Naive B cell (primary cell): ENCODE measurements at regions not wholly inside any gene's neighbourhood (a gene's known extent, or its start where the extent isn't known, plus 50 kb on each side); places are given as distances from the start of the nearest gene placed in this dataset.
A peak's percentile ranks its signal among the peaks of the same experiment; 100 is the strongest.

Source experiments
- ATAC-seq, 2 donors: fragments of 150-1000 bp; cut with Tn5 transposase; 2 replicates each; pipeline ENCODE4 v1.10.0; 2021; ENCODE audit warnings: low read depth in 2 of 2, mild to moderate bottlenecking in 2 of 2, moderate library complexity in 2 of 2
- DNase-seq: peaks from one replicate; pipeline ENCODE4 v3.0.0; 2022
- H3K27ac Mint-ChIP-seq, 6 donors: one replicate each; pipeline ENCODE4 v1.8.0; 2020 to 2022; ENCODE audit warnings: mild to moderate bottlenecking in 6 of 6, mixed read lengths in 6 of 6, moderate library complexity in 5 of 6, inconsistent platforms in 2 of 6
- H3K27me3 Mint-ChIP-seq, 3 donors: one replicate each; pipeline ENCODE4 v1.8.0; 2021 to 2022; ENCODE audit warnings: mixed read lengths in 3 of 3, mild to moderate bottlenecking in 1 of 3
- H3K36me3 Mint-ChIP-seq, 2 donors: one replicate each; pipeline ENCODE4 v1.8.0; 2020 to 2022; ENCODE audit warnings: mixed read lengths in 2 of 2, inconsistent platforms in 1 of 2, mild to moderate bottlenecking in 1 of 2
- H3K4me1 Mint-ChIP-seq, 3 donors: one replicate each; pipeline ENCODE4 v1.8.0; 2020 to 2022; ENCODE audit warnings: mixed read lengths in 3 of 3, inconsistent platforms in 1 of 3, mild to moderate bottlenecking in 1 of 3, moderate library complexity in 1 of 3
- H3K4me3 Mint-ChIP-seq, 8 donors: one replicate each; pipeline ENCODE4 v1.8.0; 2020 to 2022; ENCODE audit warnings: mild to moderate bottlenecking in 8 of 8, mixed read lengths in 8 of 8, moderate library complexity in 8 of 8, inconsistent platforms in 2 of 8
- H3K9me3 Mint-ChIP-seq, 7 donors: one replicate each; pipeline ENCODE4 v1.8.0; 2020 to 2022; ENCODE audit warnings: mixed read lengths in 7 of 7, mild to moderate bottlenecking in 5 of 7, inconsistent platforms in 2 of 7, moderate library complexity in 1 of 7

GRCh38 chr16:60739737-60740683 is 1296.2 kb downstream of the CDH8 start:
- Mint-ChIP-seq H3K4me1 (no peaks in the 10 kb centered on the region), H3K4me3 (no peak overlapping the region), H3K27ac (peak overlapping the region in 1 of 6 donors; percentile 8), H3K36me3 (no peaks in the 10 kb centered on the region), H3K27me3 (no peaks in the 10 kb centered on the region), H3K9me3 (peaks cover 0 to 15% (median 6%) of the 10 kb centered on the region in 7 donors)
- ATAC-seq (no peak), DNase-seq (no peak)

- DNase-seq: no peak
- Mint-ChIP-seq H3K9me3 (peaks cover 0 to 5% (median under 1%) of the 10 kb centered on the region in 7 donors), H3K4me1 (no peaks in the 10 kb centered on the region), H3K4me3 (no peak overlapping the region), H3K36me3 (no peaks in the 10 kb centered on the region), H3K27ac (no peak overlapping the region), H3K27me3 (no peaks in the 10 kb centered on the region)
- ATAC-seq: no peak
Measured at GRCh38 chr16:60731329-60732050, 1304.7 kb downstream of the CDH8 start.

GRCh38 chr16:60729051-60729450 is 1307.2 kb downstream of the CDH8 start:
- Mint-ChIP-seq H3K27me3 (no peaks in the 10 kb centered on the region), H3K4me1 (no peaks in the 10 kb centered on the region), H3K36me3 (no peaks in the 10 kb centered on the region), H3K9me3 (peaks cover 0 to 5% (median 1%) of the 10 kb centered on the region in 7 donors), H3K4me3 (no peak overlapping the region), H3K27ac (no peak overlapping the region)
- ATAC-seq (no peak), DNase-seq (no peak)

GRCh38 chr16:60727851-60728250 is 1308.4 kb downstream of the CDH8 start:
- no peak for ATAC-seq
- Mint-ChIP-seq H3K4me3 (no peak overlapping the region), H3K36me3 (no peaks in the 10 kb centered on the region), H3K27me3 (no peaks in the 10 kb centered on the region), H3K27ac (no peak overlapping the region), H3K9me3 (peaks cover 0 to 8% (median 3%) of the 10 kb centered on the region in 7 donors), H3K4me1 (no peaks in the 10 kb centered on the region)
- no peak for DNase-seq

GRCh38 chr16:60720060-60720459 is 1316.2 kb downstream of the CDH8 start:
- H3K36me3 Mint-ChIP-seq: no peaks in the 10 kb centered on the region
- no peak overlapping the region for H3K4me3 Mint-ChIP-seq
- DNase-seq (no peak), ATAC-seq (no peak)
- H3K27me3 Mint-ChIP-seq: no peaks in the 10 kb centered on the region
- peaks cover 5 to 19% (median 17%) of the 10 kb centered on the region in 7 donors for H3K9me3 Mint-ChIP-seq
- H3K27ac Mint-ChIP-seq: no peak overlapping the region
- no peaks in the 10 kb centered on the region for H3K4me1 Mint-ChIP-seq

GRCh38 chr16:60717808-60718207 is 1318.4 kb downstream of the CDH8 start:
- no peaks in the 10 kb centered on the region for H3K36me3 Mint-ChIP-seq
- H3K4me1 Mint-ChIP-seq: no peaks in the 10 kb centered on the region
- no peak overlapping the region for H3K4me3 Mint-ChIP-seq
- no peak for DNase-seq
- no peak overlapping the region for H3K27ac Mint-ChIP-seq
- no peak for ATAC-seq
- no peaks in the 10 kb centered on the region for H3K27me3 Mint-ChIP-seq
- H3K9me3 Mint-ChIP-seq: peaks cover 5 to 18% (median 15%) of the 10 kb centered on the region in 7 donors

- no peak overlapping the region for H3K27ac Mint-ChIP-seq
- H3K36me3 Mint-ChIP-seq: no peaks in the 10 kb centered on the region
- no peak overlapping the region for H3K4me3 Mint-ChIP-seq
- H3K27me3 Mint-ChIP-seq: no peaks in the 10 kb centered on the region
- ATAC-seq (no peak), DNase-seq (no peak)
- no peaks in the 10 kb centered on the region for H3K4me1 Mint-ChIP-seq
- peaks cover 2 to 13% (median 5%) of the 10 kb centered on the region in 7 donors for H3K9me3 Mint-ChIP-seq
Measured at GRCh38 chr16:60712144-60712543, 1324.1 kb downstream of the CDH8 start.

- H3K27me3 Mint-ChIP-seq: no peaks in the 10 kb centered on the region
- ATAC-seq (no peak), DNase-seq (no peak)
- no peaks in the 10 kb centered on the region for H3K4me1 Mint-ChIP-seq
- no peak overlapping the region for H3K4me3 Mint-ChIP-seq
- H3K27ac Mint-ChIP-seq: no peak overlapping the region
- peaks cover 0 to 19% (median 5%) of the 10 kb centered on the region in 7 donors for H3K9me3 Mint-ChIP-seq
- no peaks in the 10 kb centered on the region for H3K36me3 Mint-ChIP-seq
Measured at GRCh38 chr16:60704726-60705125, 1331.5 kb downstream of the CDH8 start.

- Mint-ChIP-seq H3K4me1 (no peaks in the 10 kb centered on the region), H3K4me3 (no peak overlapping the region), H3K27me3 (no peaks in the 10 kb centered on the region), H3K9me3 (peaks cover 0 to 13% (median 2%) of the 10 kb centered on the region in 7 donors), H3K27ac (no peak overlapping the region), H3K36me3 (no peaks in the 10 kb centered on the region)
- ATAC-seq (no peak), DNase-seq (no peak)
Measured at GRCh38 chr16:60703096-60703495, 1333.1 kb downstream of the CDH8 start.

- no peak for ATAC-seq
- no peaks in the 10 kb centered on the region for H3K27me3 Mint-ChIP-seq
- no peaks in the 10 kb centered on the region for H3K4me1 Mint-ChIP-seq
- peaks cover 0 to 31% (median 3%) of the 10 kb centered on the region in 7 donors for H3K9me3 Mint-ChIP-seq
- H3K4me3 Mint-ChIP-seq: no peak overlapping the region
- H3K27ac Mint-ChIP-seq: no peak overlapping the region
- no peaks in the 10 kb centered on the region for H3K36me3 Mint-ChIP-seq
- no peak for DNase-seq
Measured at GRCh38 chr16:60686824-60687223, 1349.4 kb downstream of the CDH8 start.

- Mint-ChIP-seq H3K27me3 (no peaks in the 10 kb centered on the region), H3K4me3 (no peak overlapping the region), H3K36me3 (no peaks in the 10 kb centered on the region), H3K27ac (no peak overlapping the region), H3K9me3 (peaks cover 0 to 30% (median 0%) of the 10 kb centered on the region in 7 donors), H3K4me1 (no peaks in the 10 kb centered on the region)
- DNase-seq: no peak
- no peak for ATAC-seq
Measured at GRCh38 chr16:60684002-60684401, 1352.2 kb downstream of the CDH8 start.

GRCh38 chr16:60682219-60682618 is 1354.0 kb downstream of the CDH8 start:
- Mint-ChIP-seq H3K9me3 (peaks cover 0 to 26% (median 5%) of the 10 kb centered on the region in 7 donors), H3K27me3 (no peaks in the 10 kb centered on the region), H3K27ac (no peak overlapping the region), H3K4me3 (no peak overlapping the region), H3K36me3 (no peaks in the 10 kb centered on the region), H3K4me1 (no peaks in the 10 kb centered on the region)
- ATAC-seq (no peak), DNase-seq (no peak)

- Mint-ChIP-seq H3K9me3 (peaks cover 0 to 17% (median 5%) of the 10 kb centered on the region in 7 donors), H3K36me3 (no peaks in the 10 kb centered on the region), H3K27me3 (no peaks in the 10 kb centered on the region), H3K27ac (no peak overlapping the region), H3K4me1 (no peaks in the 10 kb centered on the region), H3K4me3 (no peak overlapping the region)
- no peak for ATAC-seq
- no peak for DNase-seq
Measured at GRCh38 chr16:60681043-60681442, 1355.2 kb downstream of the CDH8 start.

- DNase-seq (no peak), ATAC-seq (no peak)
- H3K27ac Mint-ChIP-seq: no peak overlapping the region
- no peaks in the 10 kb centered on the region for H3K36me3 Mint-ChIP-seq
- H3K4me3 Mint-ChIP-seq: no peak overlapping the region
- H3K9me3 Mint-ChIP-seq: peaks cover 0 to 11% (median 4%) of the 10 kb centered on the region in 7 donors
- H3K4me1 Mint-ChIP-seq: no peaks in the 10 kb centered on the region
- H3K27me3 Mint-ChIP-seq: no peaks in the 10 kb centered on the region
Measured at GRCh38 chr16:60675022-60675421, 1361.2 kb downstream of the CDH8 start.
